ELF-1 (cell line): ENCODE measurements at regions not wholly inside any gene's neighbourhood (a gene's known extent, or its start where the extent isn't known, plus 50 kb on each side); places are given as distances from the start of the nearest gene placed in this dataset.

Source experiments
- DNase-seq: peaks from one replicate; pipeline ENCODE4 v3.0.0-alpha.2; 2016; ENCODE audit warnings: low read depth, low spot score

- DNase-seq: no peak
Measured at GRCh38 chr3:102747611-102748010, 312.8 kb downstream of the ZPLD1 start.

- DNase-seq: no peak
Measured at GRCh38 chr3:102748646-102749045, 313.8 kb downstream of the ZPLD1 start.

GRCh38 chr3:102750322-102750721 lies 315.5 kb downstream of the ZPLD1 start:
- no peak for DNase-seq

GRCh38 chr3:102753901-102754300 lies 319.1 kb downstream of the ZPLD1 start:
- no peak for DNase-seq

- no peak for DNase-seq
Measured at GRCh38 chr3:102756706-102757105, 321.9 kb downstream of the ZPLD1 start.

GRCh38 chr3:102757950-102758349 lies 323.1 kb downstream of the ZPLD1 start:
- DNase-seq: no peak

- DNase-seq: no peak
Measured at GRCh38 chr3:102761766-102762165, 327.0 kb downstream of the ZPLD1 start.

GRCh38 chr3:102790747-102791325 lies 356.0 kb downstream of the ZPLD1 start:
- DNase-seq: no peak

GRCh38 chr3:102791641-102792589 lies 357.1 kb downstream of the ZPLD1 start:
- DNase-seq: no peak

GRCh38 chr3:102796804-102797203 lies 362.0 kb downstream of the ZPLD1 start:
- no peak for DNase-seq

- DNase-seq: no peak
Measured at GRCh38 chr3:102802819-102803420, 368.1 kb downstream of the ZPLD1 start.

GRCh38 chr3:102810937-102811336 lies 376.1 kb downstream of the ZPLD1 start:
- DNase-seq: no peak

GRCh38 chr3:102826636-102827035 lies 391.8 kb downstream of the ZPLD1 start:
- no peak for DNase-seq

GRCh38 chr3:102827386-102827785 lies 392.6 kb downstream of the ZPLD1 start:
- no peak for DNase-seq

- DNase-seq: no peak
Measured at GRCh38 chr3:102830415-102830814, 395.6 kb downstream of the ZPLD1 start.

- DNase-seq: no peak
Measured at GRCh38 chr3:102841866-102842265, 407.1 kb downstream of the ZPLD1 start.

GRCh38 chr3:102866845-102867244 lies 432.0 kb downstream of the ZPLD1 start:
- DNase-seq: no peak

GRCh38 chr3:102883515-102883914 lies 448.7 kb downstream of the ZPLD1 start:
- DNase-seq: no peak

GRCh38 chr3:102885289-102885688 lies 450.5 kb downstream of the ZPLD1 start:
- no peak for DNase-seq

- DNase-seq: no peak
Measured at GRCh38 chr3:102887431-102887830, 452.6 kb downstream of the ZPLD1 start.

GRCh38 chr3:102896851-102897621 lies 462.2 kb downstream of the ZPLD1 start:
- DNase-seq: no peak

- no peak for DNase-seq
Measured at GRCh38 chr3:102904629-102905028, 469.8 kb downstream of the ZPLD1 start.
